HepG2 (cell line): ENCODE measurements at regions not wholly inside any gene's neighbourhood (a gene's known extent, or its start where the extent isn't known, plus 50 kb on each side); places are given as distances from the start of the nearest gene placed in this dataset.

Experiments
- ATAC-seq: fragments of 200-7000 bp; cut with Tn5 transposase; 3 replicates; pipeline ENCODE4 v1.9.1; 2020; ENCODE audit warnings: mild to moderate bottlenecking, moderate library complexity
- BruUV-seq: library from RNA; stranded (reverse); fragments of 400-500 nt; replicated peaks from 2 replicates; lab custom pipeline; 2021; lab: Mats Ljungman, UMichigan
- CTCF ChIA-PET: fragments of 300-600 bp; formaldehyde crosslinking; extraction: SDS; loops from one replicate; lab custom pipeline; 2021; ENCODE audit warnings: low total read pairs, inconsistent platforms, low intra/inter-chr PET ratio; lab: Yijun Ruan, JAX
- POLR2A ChIA-PET: fragments of 350-600 bp; sonication (Branson Sonifier 250); formaldehyde crosslinking; loops from one replicate; lab custom pipeline; 2020; ENCODE audit warnings: antibody characterized with exemption, inconsistent platforms; lab: Yijun Ruan, JAX
- DNase-seq: peaks from one replicate; pipeline ENCODE4 v3.0.0-alpha.2; 2015; ENCODE audit warnings: low spot score
- FAIRE-seq: peaks from 3 replicates; lab custom pipeline; 2011; peaks lifted over from hg19 to GRCh38; lab: Jason Lieb, UNC
- H2AFZ ChIP-seq: one replicate; pipeline ENCODE4 v1.6.1; 2011; ENCODE audit warnings: low read length, inconsistent platforms
- H3K27ac ChIP-seq: fragments of 300-600 bp; 3 replicates; pipeline ENCODE4 v1.8.0; 2011; ENCODE audit warnings: mixed run types, mild to moderate bottlenecking, mixed read lengths, low read length, inconsistent platforms; ENCODE audit not compliant: insufficient read depth; ENCODE audit errors: extremely low read length
- H3K27me3 ChIP-seq, 2 experiments: fragments of 200-600 bp in 1 of 2; 2 replicates in 1 of 2; 3 replicates in 1 of 2; pipeline versions ENCODE4 v1.6.0 to v1.8.0; 2011; ENCODE audit warnings: low read length in 2 of 2, mild to moderate bottlenecking in 2 of 2, moderate library complexity in 2 of 2, inconsistent platforms in 1 of 2; ENCODE audit not compliant: insufficient read depth in 2 of 2, control insufficient read depth in 1 of 2
- H3K36me3 ChIP-seq, 2 experiments: fragments of 200-600 bp in 1 of 2; replicated peaks in 1 of 2; 2 replicates in 1 of 2; 3 replicates in 1 of 2; pipeline versions ENCODE4 v1.5.1 to v1.8.0; 2011; ENCODE audit warnings: low read length in 2 of 2, inconsistent platforms in 1 of 2; ENCODE audit not compliant: insufficient read depth in 2 of 2, control insufficient read depth in 1 of 2
- H3K4me1 ChIP-seq: 2 replicates; pipeline ENCODE4 v1.5.1; 2012; ENCODE audit warnings: low read length, inconsistent platforms; ENCODE audit not compliant: insufficient read depth
- H3K4me2 ChIP-seq: 2 replicates; pipeline ENCODE4 v1.6.0; 2011; ENCODE audit warnings: low read depth, low read length, inconsistent platforms
- H3K4me3 ChIP-seq, 3 experiments: fragments of 200-600 bp in 1 of 3; sonication (generic), shearing (Covaris generic) in 1 of 3; replicated peaks in 1 of 3; 2 replicates each; pipeline ENCODE4 v1.5.1; 2011 to 2016; ENCODE audit warnings: low read length in 3 of 3, inconsistent platforms in 2 of 3, low read depth in 2 of 3, mild to moderate bottlenecking in 2 of 3, control low read depth in 1 of 3, mixed read lengths in 1 of 3; ENCODE audit not compliant: insufficient read depth in 1 of 3
- H3K79me2 ChIP-seq: one replicate; pipeline ENCODE4 v1.6.1; 2011; ENCODE audit warnings: low read length, inconsistent platforms; ENCODE audit not compliant: insufficient read depth
- H3K9ac ChIP-seq: 2 replicates; pipeline ENCODE4 v1.6.0; 2011; ENCODE audit warnings: mild to moderate bottlenecking, low read depth, low read length, inconsistent platforms; ENCODE audit not compliant: insufficient read depth
- H3K9me3 ChIP-seq: 2 replicates; pipeline ENCODE4 v1.5.1; 2012; ENCODE audit warnings: mild to moderate bottlenecking, low read length
- H4K20me1 ChIP-seq: 2 replicates; pipeline ENCODE4 v1.6.0; 2011; ENCODE audit warnings: inconsistent platforms, mild to moderate bottlenecking, low read length, moderate library complexity; ENCODE audit not compliant: insufficient read depth
- JARID2 ChIP-seq: sonication (generic); formaldehyde crosslinking; IDR thresholded peaks from 2 replicates; pipeline ENCODE4 v1.8.1; 2023; ENCODE audit warnings: missing genetic modification reagents, inconsistent platforms; ENCODE audit not compliant: insufficient replicate concordance
- LRRFIP1 ChIP-seq: sonication (generic); formaldehyde crosslinking; conservative IDR thresholded peaks from 2 replicates; pipeline ENCODE4 v1.4.0; 2020; ENCODE audit warnings: missing genetic modification reagents
- NR0B2 ChIP-seq: sonication (generic); formaldehyde crosslinking; IDR thresholded peaks from 2 replicates; pipeline ENCODE4 v1.4.0; 2020; ENCODE audit warnings: mild to moderate bottlenecking, missing genetic modification reagents
- PHF8 ChIP-seq: sonication (generic); formaldehyde crosslinking; IDR thresholded peaks from 2 replicates; pipeline ENCODE4 v1.5.0; 2020; ENCODE audit warnings: missing genetic modification reagents
- SALL2 ChIP-seq: sonication (generic); formaldehyde crosslinking; IDR thresholded peaks from 2 replicates; pipeline ENCODE4 v1.8.1; 2023; ENCODE audit warnings: mild to moderate bottlenecking, missing genetic modification reagents, inconsistent platforms
- SRF ChIP-seq: IDR thresholded peaks from 2 replicates; pipeline ENCODE4 v1.6.1; 2011; ENCODE audit warnings: mild to moderate bottlenecking, low read depth, low read length, moderate library complexity
- TBX3 ChIP-seq: fragments of 450-650 bp; IDR thresholded peaks from 2 replicates; pipeline ENCODE4 v1.6.1; 2017; ENCODE audit warnings: antibody characterized with exemption, mild to moderate bottlenecking, inconsistent platforms, borderline replicate concordance
- THAP8 ChIP-seq: sonication (generic); formaldehyde crosslinking; IDR thresholded peaks from 2 replicates; pipeline ENCODE4 v1.5.1; 2020; ENCODE audit warnings: missing genetic modification reagents, mild to moderate bottlenecking, borderline replicate concordance
- ZBTB44 ChIP-seq: sonication (generic); formaldehyde crosslinking; IDR thresholded peaks from 2 replicates; pipeline ENCODE4 v1.4.0; 2020; ENCODE audit warnings: missing genetic modification reagents
- ZNF142 ChIP-seq: sonication (generic); formaldehyde crosslinking; IDR thresholded peaks from 2 replicates; pipeline ENCODE4 v1.4.0; 2020; ENCODE audit warnings: missing genetic modification reagents
- ZNF234 ChIP-seq: sonication (generic); formaldehyde crosslinking; conservative IDR thresholded peaks from 2 replicates; pipeline ENCODE4 v1.5.1; 2020; ENCODE audit warnings: mild to moderate bottlenecking, missing genetic modification reagents
- ZNF333 ChIP-seq: sonication (generic); formaldehyde crosslinking; IDR thresholded peaks from 2 replicates; pipeline ENCODE4 v1.4.0; 2020; ENCODE audit warnings: mild to moderate bottlenecking, missing genetic modification reagents, borderline replicate concordance
- ZNF782 ChIP-seq: sonication (generic); formaldehyde crosslinking; IDR thresholded peaks from 2 replicates; pipeline ENCODE4 v1.4.0; 2020; ENCODE audit warnings: missing genetic modification reagents, mild to moderate bottlenecking, borderline replicate concordance
- WGBS: methylation state at CpG from one replicate; pipeline ENCODE4 v1.1.6; 2017; ENCODE audit warnings: low lambda C conversion rate; 5-methylcytosine and 5-hydroxymethylcytosine counted together
- in situ Hi-C: cut with HindIII; loops from 2 replicates; pipeline ENCODE4 v1.10.0; 2017; ENCODE audit warnings: low pct_unique_long_range_greater_than_20kb; ENCODE audit not compliant: extremely low pct_ligation_motif_present
- intact Hi-C: fragments of 100-400 bp; cut with micrococcal nuclease; formaldehyde crosslinking; loops from one replicate; pipeline ENCODE4 v1.10.0; 2022; ENCODE audit not compliant: unreplicated experiment

- TF ChIP-seq ZNF142 (no peak), SRF (no peak), JARID2 (CRISPR knock-in tag) (no peak), NR0B2 (no peak), PHF8 (CRISPR knock-in tag) (no peak)
Measured at GRCh38 chr20:60097285-60097684, 139.1 kb downstream of the CDH26 start (continued).

- ATAC-seq (no peak), DNase-seq (no peak), FAIRE-seq (no peak)
- Histone ChIP-seq H3K27me3 (peaks cover 0 to 7% of the 10 kb centered on the region in 2 experiments; a peak in 1 of 5 replicates), H3K4me3 (no peak overlapping the region), H3K36me3 (no peaks in the 10 kb centered on the region), H3K4me2 (no peak overlapping the region), H4K20me1 (no peaks in the 10 kb centered on the region), H2AFZ (no peak overlapping the region), H3K9ac (no peak overlapping the region), H3K27ac (no peak overlapping the region), H3K79me2 (no peaks in the 10 kb centered on the region), H3K4me1 (no peaks in the 10 kb centered on the region), H3K9me3 (no peaks in the 10 kb centered on the region)
- POLR2A ChIA-PET, result no interaction called here
- BruUV-seq, result no TSS peak
- in situ Hi-C loops, result no loop called here
- 17% methylated on average over 5 of the region's 5 CpGs for WGBS
- intact Hi-C loops, result no loop called here
- CTCF ChIA-PET, result no interaction called here
- TF ChIP-seq SALL2, result no peak
- no peak for TF ChIP-seq ZNF333 (CRISPR knock-in tag)
- no peak for TF ChIP-seq THAP8 (CRISPR knock-in tag)
- TF ChIP-seq LRRFIP1, result no peak
- TF ChIP-seq ZNF782, result no peak
- TF ChIP-seq ZNF234 (CRISPR knock-in tag), result no peak
- no peak for TF ChIP-seq TBX3
- TF ChIP-seq ZBTB44 (CRISPR knock-in tag), result no peak
Measured at GRCh38 chr20:60100780-60101179, 142.6 kb downstream of the CDH26 start.
